ENCODE measurements at regions not wholly inside any gene's neighbourhood (a gene's known extent, or its start where the extent isn't known, plus 50 kb on each side); places are given as distances from the start of the nearest gene placed in this dataset.

DNA sequence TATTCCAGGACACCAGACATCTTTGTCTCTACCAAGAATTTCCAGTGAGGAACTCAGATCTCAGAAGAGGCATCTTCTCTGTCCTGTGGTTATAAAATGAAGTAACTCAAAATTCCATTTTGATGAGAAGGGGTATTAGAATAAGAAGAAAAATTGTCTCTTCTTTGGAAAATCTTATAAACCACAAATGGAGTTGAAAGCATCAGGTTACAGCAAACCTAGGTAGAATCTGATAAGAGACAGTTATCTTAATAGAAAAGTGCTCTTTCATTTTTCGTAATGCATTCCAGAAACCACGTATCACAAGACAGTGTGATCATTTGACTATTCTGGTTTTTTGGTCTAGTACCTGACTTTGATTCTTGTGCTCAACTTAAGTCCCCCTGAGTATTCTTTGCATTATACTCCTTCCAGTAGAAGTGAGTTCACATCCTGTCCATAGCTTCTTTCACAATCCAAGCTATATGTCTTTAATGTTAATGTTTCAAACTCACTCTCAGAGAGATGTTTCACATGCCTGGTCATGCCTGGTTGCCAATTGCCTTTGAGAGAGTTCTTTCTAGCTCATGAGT is 120.9 kb upstream of the PRDX6 start:
- Histone ChIP-seq H3K4me3 (ENCODE audit: low read length) (no peak overlapping the region), H3K9me3 (ENCODE audit: control insufficient read depth, insufficient read depth, low read length) (peaks cover 13% of the 10 kb centered on the region), H3K27ac (ENCODE audit: low read length) (no peak overlapping the region), H3K27me3 (ENCODE audit: control insufficient read depth, insufficient read depth, low read length) (no peaks in the 10 kb centered on the region), H3K36me3 (ENCODE audit: control insufficient read depth, insufficient read depth, low read length) (no peaks in the 10 kb centered on the region), H3K4me1 (ENCODE audit: control insufficient read depth, insufficient read depth, low read length) (peaks cover 3% of the 10 kb centered on the region)
- H3K4me1 Mint-ChIP-seq: peaks cover 0 to 17% of the 10 kb centered on the region in 2 donors
- WGBS (ENCODE audit: insufficient coverage): 54% methylated on average over 2 of the region's 2 CpGs
- ATAC-seq: no peak
- no peak overlapping the region for H3K4me3 Mint-ChIP-seq
- intact Hi-C loops (cut with micrococcal nuclease): no loop called here
- no peak for DNase-seq
- TF ChIP-seq, protein P1, sequence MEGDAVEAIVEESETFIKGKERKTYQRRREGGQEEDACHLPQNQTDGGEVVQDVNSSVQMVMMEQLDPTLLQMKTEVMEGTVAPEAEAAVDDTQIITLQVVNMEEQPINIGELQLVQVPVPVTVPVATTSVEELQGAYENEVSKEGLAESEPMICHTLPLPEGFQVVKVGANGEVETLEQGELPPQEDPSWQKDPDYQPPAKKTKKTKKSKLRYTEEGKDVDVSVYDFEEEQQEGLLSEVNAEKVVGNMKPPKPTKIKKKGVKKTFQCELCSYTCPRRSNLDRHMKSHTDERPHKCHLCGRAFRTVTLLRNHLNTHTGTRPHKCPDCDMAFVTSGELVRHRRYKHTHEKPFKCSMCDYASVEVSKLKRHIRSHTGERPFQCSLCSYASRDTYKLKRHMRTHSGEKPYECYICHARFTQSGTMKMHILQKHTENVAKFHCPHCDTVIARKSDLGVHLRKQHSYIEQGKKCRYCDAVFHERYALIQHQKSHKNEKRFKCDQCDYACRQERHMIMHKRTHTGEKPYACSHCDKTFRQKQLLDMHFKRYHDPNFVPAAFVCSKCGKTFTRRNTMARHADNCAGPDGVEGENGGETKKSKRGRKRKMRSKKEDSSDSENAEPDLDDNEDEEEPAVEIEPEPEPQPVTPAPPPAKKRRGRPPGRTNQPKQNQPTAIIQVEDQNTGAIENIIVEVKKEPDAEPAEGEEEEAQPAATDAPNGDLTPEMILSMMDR (IDR thresholded peaks at IDR 0.05): no peak
- no peak overlapping the region for H3K27ac Mint-ChIP-seq
- peaks cover 4 to 13% of the 10 kb centered on the region in 2 donors for H3K9me3 Mint-ChIP-seq
- peaks cover 14% of the 10 kb centered on the region for H3K36me3 Mint-ChIP-seq
- H3K27me3 Mint-ChIP-seq (ENCODE audit: low read depth in 2 of 2): no peaks in the 10 kb centered on the region

DNA sequence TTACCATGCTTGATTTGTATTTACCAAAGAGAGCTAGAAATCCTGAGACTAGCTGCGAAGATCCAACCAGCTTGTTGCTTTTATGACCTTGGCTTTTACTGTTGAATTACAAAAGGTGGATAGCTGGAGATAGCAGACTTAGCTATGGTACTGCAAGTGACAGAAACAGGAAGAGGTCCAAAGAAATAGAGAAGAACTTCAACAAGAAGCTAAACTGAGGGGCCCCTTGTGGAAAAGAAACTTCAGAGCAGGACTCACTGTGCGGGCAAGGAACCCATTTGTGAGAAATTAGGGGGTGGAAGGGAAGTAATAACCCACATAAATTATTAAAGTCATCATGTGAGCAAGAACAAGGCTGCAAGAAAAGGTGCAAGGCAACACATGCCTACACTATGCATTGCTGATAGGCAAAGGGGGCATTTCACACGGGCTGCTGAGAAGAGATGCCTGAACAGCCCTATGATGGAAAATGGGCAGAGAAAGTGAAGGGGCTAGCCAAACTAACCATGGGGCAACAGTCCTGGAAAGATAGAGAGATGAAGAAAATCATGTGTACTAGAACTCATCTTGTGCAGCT is 116.6 kb upstream of the PRDX6 start:
- ATAC-seq (no peak), DNase-seq (no peak)
- 25% methylated on average over 3 of the region's 3 CpGs for WGBS (ENCODE audit: insufficient coverage)
- H3K4me3 Mint-ChIP-seq: no peak overlapping the region
- H3K27me3 Mint-ChIP-seq (ENCODE audit: low read depth in 2 of 2): no peaks in the 10 kb centered on the region
- H3K36me3 Mint-ChIP-seq: no peaks in the 10 kb centered on the region
- peaks cover 0 to 11% of the 10 kb centered on the region in 2 donors for H3K4me1 Mint-ChIP-seq
- Histone ChIP-seq H3K27ac (ENCODE audit: low read length) (no peak overlapping the region), H3K4me1 (ENCODE audit: control insufficient read depth, insufficient read depth, low read length) (peaks cover 1% of the 10 kb centered on the region), H3K4me3 (ENCODE audit: low read length) (no peak overlapping the region), H3K27me3 (ENCODE audit: control insufficient read depth, insufficient read depth, low read length) (no peaks in the 10 kb centered on the region), H3K36me3 (ENCODE audit: control insufficient read depth, insufficient read depth, low read length) (no peaks in the 10 kb centered on the region), H3K9me3 (ENCODE audit: control insufficient read depth, insufficient read depth, low read length) (no peaks in the 10 kb centered on the region)
- no peaks in the 10 kb centered on the region for H3K9me3 Mint-ChIP-seq
- no peak overlapping the region for H3K27ac Mint-ChIP-seq
- intact Hi-C loops (cut with micrococcal nuclease): no loop called here
- TF ChIP-seq, protein P1 (IDR thresholded peaks at IDR 0.05): no peak

DNA sequence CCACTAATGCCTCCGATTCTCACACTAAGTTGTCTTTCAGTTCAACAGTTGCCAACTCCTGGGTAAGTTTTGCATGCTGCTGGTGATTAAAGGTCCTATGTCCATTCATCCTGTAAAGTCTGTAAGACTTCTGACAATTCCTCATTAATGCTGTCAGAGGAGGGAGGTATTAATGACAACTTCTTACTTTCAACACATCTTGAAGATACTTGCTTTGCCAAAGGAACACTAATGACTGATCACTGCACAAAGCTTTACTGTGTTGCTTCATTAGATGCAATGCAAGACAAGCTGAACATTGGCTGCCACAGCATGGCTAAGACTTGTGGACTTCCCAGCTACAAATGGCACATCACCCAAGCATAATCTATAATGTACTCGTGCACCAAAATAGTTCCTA is 114.6 kb upstream of the PRDX6 start:
- no peaks in the 10 kb centered on the region for H3K27me3 ChIP-seq (ENCODE audit: control insufficient read depth, insufficient read depth, low read length)
- Mint-ChIP-seq H3K36me3 (no peaks in the 10 kb centered on the region), H3K9me3 (no peaks in the 10 kb centered on the region), H3K27ac (no peak overlapping the region), H3K4me1 (peaks cover 0 to 7% of the 10 kb centered on the region in 2 donors), H3K4me3 (no peak overlapping the region), H3K27me3 (ENCODE audit: low read depth in 2 of 2) (no peaks in the 10 kb centered on the region)
- DNase-seq (no peak), ATAC-seq (no peak)
- no peaks in the 10 kb centered on the region for H3K36me3 ChIP-seq (ENCODE audit: control insufficient read depth, insufficient read depth, low read length)
- WGBS (ENCODE audit: insufficient coverage): 100% methylated on average over 2 of the region's 2 CpGs
- intact Hi-C loops (cut with micrococcal nuclease): no loop called here
- no peak overlapping the region for H3K27ac ChIP-seq (ENCODE audit: low read length)
- TF ChIP-seq, protein P1 (IDR thresholded peaks at IDR 0.05): no peak
- no peak overlapping the region for H3K4me3 ChIP-seq (ENCODE audit: low read length)
- H3K9me3 ChIP-seq (ENCODE audit: control insufficient read depth, insufficient read depth, low read length): no peaks in the 10 kb centered on the region
- H3K4me1 ChIP-seq (ENCODE audit: control insufficient read depth, insufficient read depth, low read length): no peaks in the 10 kb centered on the region

DNA sequence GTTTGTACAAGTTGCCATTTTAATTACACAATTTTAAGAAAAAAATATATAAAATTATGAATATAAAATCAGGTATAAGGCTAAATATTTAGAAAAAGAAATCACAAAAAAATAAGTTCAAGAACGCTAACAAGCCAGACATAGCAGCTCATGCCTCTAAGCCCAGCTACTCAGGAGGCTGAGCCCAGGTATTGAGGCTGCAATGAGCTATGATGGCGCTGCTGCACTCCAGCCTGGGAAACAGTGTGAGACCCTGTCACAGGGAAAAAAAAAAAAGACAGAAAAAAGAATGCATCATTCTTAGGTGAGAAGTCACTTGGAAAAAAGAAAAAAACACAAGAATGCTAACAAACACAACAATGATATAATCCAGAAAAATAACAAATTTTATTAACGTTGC is 112.3 kb upstream of the PRDX6 start:
- H3K36me3 ChIP-seq (ENCODE audit: control insufficient read depth, insufficient read depth, low read length): no peaks in the 10 kb centered on the region
- Mint-ChIP-seq H3K9me3 (peaks cover 0 to 2% of the 10 kb centered on the region in 2 donors), H3K4me3 (no peak overlapping the region), H3K4me1 (peaks cover 0 to 7% of the 10 kb centered on the region in 2 donors), H3K27me3 (ENCODE audit: low read depth in 2 of 2) (no peaks in the 10 kb centered on the region), H3K27ac (no peak overlapping the region), H3K36me3 (no peaks in the 10 kb centered on the region)
- no peaks in the 10 kb centered on the region for H3K27me3 ChIP-seq (ENCODE audit: control insufficient read depth, insufficient read depth, low read length)
- no peak overlapping the region for H3K27ac ChIP-seq (ENCODE audit: low read length)
- ATAC-seq (no peak), DNase-seq (no peak)
- WGBS (ENCODE audit: insufficient coverage): 91% methylated on average over 3 of the region's 3 CpGs
- no peak overlapping the region for H3K4me3 ChIP-seq (ENCODE audit: low read length)
- no peaks in the 10 kb centered on the region for H3K9me3 ChIP-seq (ENCODE audit: control insufficient read depth, insufficient read depth, low read length)
- no peaks in the 10 kb centered on the region for H3K4me1 ChIP-seq (ENCODE audit: control insufficient read depth, insufficient read depth, low read length)
- TF ChIP-seq, protein P1 (IDR thresholded peaks at IDR 0.05): no peak
- intact Hi-C loops (cut with micrococcal nuclease): no loop called here

All from natural killer cell (primary cell).